Stimulated activated CD4-positive, alpha-beta T cell treated with anti-CD3 and anti-CD28 coated beads, TNF-alpha, amount 100 ng/mL, for 4 hours (primary cell): ENCODE measurements at regions not wholly inside any gene's neighbourhood (a gene's known extent, or its start where the extent isn't known, plus 50 kb on each side); places are given as distances from the start of the nearest gene placed in this dataset.

Experiments used
- DNase-seq, 3 experiments: peaks; one replicate each; pipeline ENCODE4 v3.0.0-alpha.2; 2020; ENCODE audit warnings: low read depth in 3 of 3

GRCh38 chr12:90899456-90900182, 55.4 kb downstream of the CCER1 start:
- no peak for DNase-seq

GRCh38 chr12:90897986-90898385, 57.0 kb downstream of the CCER1 start:
- DNase-seq: no peak

GRCh38 chr12:90897316-90897715, 57.7 kb downstream of the CCER1 start:
- no peak for DNase-seq

- no peak for DNase-seq
Measured at GRCh38 chr12:90896821-90897220, 58.2 kb downstream of the CCER1 start.

- no peak for DNase-seq
Measured at GRCh38 chr12:90896164-90896563, 58.8 kb downstream of the CCER1 start.

- no peak for DNase-seq
Measured at GRCh38 chr12:90888316-90888715, 66.7 kb downstream of the CCER1 start.

- no peak for DNase-seq
Measured at GRCh38 chr12:90883456-90883855, 71.5 kb downstream of the CCER1 start.

- DNase-seq: no peak
Measured at GRCh38 chr12:90871726-90872096, 83.3 kb downstream of the CCER1 start.

- DNase-seq: no peak
Measured at GRCh38 chr12:90870971-90871725, 83.8 kb downstream of the CCER1 start.

GRCh38 chr12:90868626-90869025, 86.3 kb downstream of the CCER1 start:
- no peak for DNase-seq

GRCh38 chr12:90859591-90859990, 95.4 kb downstream of the CCER1 start:
- no peak for DNase-seq

- DNase-seq: no peak
Measured at GRCh38 chr12:90858252-90858651, 96.7 kb downstream of the CCER1 start.

- DNase-seq: no peak
Measured at GRCh38 chr12:90855534-90855933, 99.4 kb downstream of the CCER1 start.

GRCh38 chr12:90854136-90854689, 100.8 kb downstream of the CCER1 start:
- DNase-seq: no peak

- no peak for DNase-seq
Measured at GRCh38 chr12:90851800-90852718, 102.9 kb downstream of the CCER1 start.

GRCh38 chr12:90842477-90842876, 112.5 kb downstream of the CCER1 start:
- DNase-seq: no peak

- no peak for DNase-seq
Measured at GRCh38 chr12:90841336-90841735, 113.6 kb downstream of the CCER1 start.

- no peak for DNase-seq
Measured at GRCh38 chr12:90839346-90839745, 115.6 kb downstream of the CCER1 start.

GRCh38 chr12:90836689-90837088, 118.3 kb downstream of the CCER1 start:
- no peak for DNase-seq

GRCh38 chr12:90833228-90833627, 121.7 kb downstream of the CCER1 start:
- DNase-seq: no peak

- no peak for DNase-seq
Measured at GRCh38 chr12:90832427-90832826, 122.5 kb downstream of the CCER1 start.

GRCh38 chr12:90831712-90832111, 123.3 kb downstream of the CCER1 start:
- no peak for DNase-seq
